Activated CD4-positive, alpha-beta memory T cell treated with anti-CD3 and anti-CD28 coated beads for 36 hours (primary cell): ENCODE measurements at regions not wholly inside any gene's neighbourhood (a gene's known extent, or its start where the extent isn't known, plus 50 kb on each side); places are given as distances from the start of the nearest gene placed in this dataset.

Source experiments
- CTCF ChIA-PET: fragments of 350-600 bp; sonication (Branson Sonifier 250); formaldehyde crosslinking; loops from one replicate; lab custom pipeline; 2021; ENCODE audit warnings: antibody characterized with exemption, inconsistent platforms; lab: Charles Lee
- POLR2A ChIA-PET: fragments of 350-600 bp; sonication (Branson Sonifier 250); formaldehyde crosslinking; loops from one replicate; lab custom pipeline; 2021; ENCODE audit warnings: antibody characterized with exemption; lab: Charles Lee
- DNase-seq: peaks from one replicate; pipeline ENCODE4 v3.0.0-alpha.2; 2020
- H3K27ac Mint-ChIP-seq: one replicate; pipeline ENCODE4 v1.8.0; 2021; ENCODE audit warnings: mixed read lengths
- H3K27me3 Mint-ChIP-seq: one replicate; pipeline ENCODE4 v1.8.0; 2021; ENCODE audit warnings: mixed read lengths
- H3K36me3 Mint-ChIP-seq: one replicate; pipeline ENCODE4 v1.8.0; 2021; ENCODE audit warnings: mixed read lengths
- H3K4me1 Mint-ChIP-seq: one replicate; pipeline ENCODE4 v1.8.0; 2021; ENCODE audit warnings: low read depth, mixed read lengths
- H3K4me3 Mint-ChIP-seq: one replicate; pipeline ENCODE4 v1.8.0; 2021; ENCODE audit warnings: mild to moderate bottlenecking, mixed read lengths
- H3K9me3 Mint-ChIP-seq: one replicate; pipeline ENCODE4 v1.8.0; 2021; ENCODE audit warnings: mixed read lengths
- intact Hi-C: fragments of 100-400 bp; cut with micrococcal nuclease; formaldehyde crosslinking; loops from one replicate; pipeline ENCODE4 v1.15.1; 2023

DNA sequence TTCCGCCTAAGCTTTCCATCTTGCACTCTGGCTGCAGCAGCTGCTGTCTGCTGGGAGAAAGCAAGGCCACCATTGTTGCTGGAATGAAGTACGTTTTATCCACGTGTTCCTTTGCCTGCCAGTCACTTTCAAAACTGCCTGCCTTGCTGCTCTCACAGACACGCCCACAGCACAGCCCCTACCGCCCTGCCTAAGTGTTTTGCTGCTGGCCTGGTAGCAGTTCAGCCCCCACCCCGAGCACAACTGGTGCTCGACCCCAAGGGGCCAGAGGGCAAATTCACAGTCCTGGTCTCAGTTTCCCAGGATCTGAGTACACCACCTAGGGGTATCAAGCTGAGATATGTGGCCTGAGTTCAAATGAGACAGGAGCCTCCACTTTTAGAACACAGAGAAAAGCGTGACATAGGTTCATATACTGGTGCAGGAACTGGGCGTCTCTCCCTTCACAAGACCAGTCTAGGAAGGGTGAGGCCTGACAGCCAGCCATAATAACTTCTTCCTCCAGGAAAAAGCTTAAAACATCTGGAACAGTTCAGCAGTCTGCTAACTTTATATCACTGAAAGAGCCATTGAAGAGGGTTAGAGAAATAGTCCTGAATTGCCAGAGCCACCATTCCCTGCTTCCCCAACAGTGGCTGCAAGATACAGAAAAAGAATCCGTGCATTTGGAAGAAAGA lies 1012.3 kb downstream of the ZPLD1 start:
- intact Hi-C loops = no loop called here
- Mint-ChIP-seq H3K36me3 (no peaks in the 10 kb centered on the region), H3K27me3 (no peaks in the 10 kb centered on the region), H3K4me1 (no peaks in the 10 kb centered on the region), H3K4me3 (no peak overlapping the region), H3K9me3 (no peaks in the 10 kb centered on the region), H3K27ac (no peak overlapping the region)
- ChIA-PET CTCF (no interaction called here), POLR2A (no interaction called here)
- DNase-seq = no peak

DNA sequence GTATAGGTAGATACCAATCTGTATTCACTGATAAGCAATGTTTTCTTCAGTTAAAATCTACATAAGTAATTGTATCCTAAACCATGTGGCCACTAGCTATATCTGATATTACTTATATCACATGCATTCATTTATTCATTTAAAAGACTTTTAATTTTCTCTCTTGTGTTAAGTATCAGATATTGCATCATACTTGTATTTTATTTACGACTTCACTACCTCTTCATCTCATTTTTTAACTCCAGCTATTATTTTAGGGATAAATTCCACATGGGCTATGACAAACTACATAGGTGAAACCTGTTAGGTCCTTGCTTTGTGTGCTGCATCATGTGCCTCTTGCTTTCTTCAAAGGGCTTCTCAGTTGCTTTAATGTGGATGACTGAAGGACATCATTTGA lies 1018.3 kb downstream of the ZPLD1 start:
- no peaks in the 10 kb centered on the region for H3K4me1 Mint-ChIP-seq
- CTCF ChIA-PET = no interaction called here
- H3K4me3 Mint-ChIP-seq = no peak overlapping the region
- DNase-seq = no peak
- POLR2A ChIA-PET = no interaction called here
- H3K27me3 Mint-ChIP-seq = no peaks in the 10 kb centered on the region
- H3K9me3 Mint-ChIP-seq = no peaks in the 10 kb centered on the region
- H3K36me3 Mint-ChIP-seq = no peaks in the 10 kb centered on the region
- intact Hi-C loops = no loop called here
- no peak overlapping the region for H3K27ac Mint-ChIP-seq

DNA sequence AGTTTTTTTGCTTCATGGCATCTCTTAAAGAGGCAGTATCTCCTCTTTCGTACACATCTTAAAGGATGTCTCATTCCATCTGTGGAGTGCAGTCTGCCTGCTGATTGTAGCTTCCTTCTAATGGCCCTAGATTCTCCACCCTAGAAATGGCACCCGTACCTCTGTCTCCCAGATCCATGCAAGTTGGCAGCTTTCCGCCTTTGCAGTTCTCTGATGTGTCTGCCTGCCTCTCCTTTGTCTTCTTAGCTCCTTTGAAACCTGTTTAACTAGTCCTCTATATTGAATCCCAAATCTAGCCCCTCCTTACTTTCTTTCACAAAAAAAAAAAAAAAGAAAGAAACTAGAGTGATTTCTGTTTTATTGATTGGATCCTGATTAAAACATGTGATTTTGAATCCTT lies 1025.0 kb downstream of the ZPLD1 start:
- intact Hi-C loops = no loop called here
- Mint-ChIP-seq H3K27ac (no peak overlapping the region), H3K36me3 (no peaks in the 10 kb centered on the region), H3K4me1 (no peaks in the 10 kb centered on the region), H3K27me3 (no peaks in the 10 kb centered on the region), H3K9me3 (peaks cover 5% of the 10 kb centered on the region), H3K4me3 (no peak overlapping the region)
- ChIA-PET CTCF (no interaction called here), POLR2A (no interaction called here)
- no peak for DNase-seq

DNA sequence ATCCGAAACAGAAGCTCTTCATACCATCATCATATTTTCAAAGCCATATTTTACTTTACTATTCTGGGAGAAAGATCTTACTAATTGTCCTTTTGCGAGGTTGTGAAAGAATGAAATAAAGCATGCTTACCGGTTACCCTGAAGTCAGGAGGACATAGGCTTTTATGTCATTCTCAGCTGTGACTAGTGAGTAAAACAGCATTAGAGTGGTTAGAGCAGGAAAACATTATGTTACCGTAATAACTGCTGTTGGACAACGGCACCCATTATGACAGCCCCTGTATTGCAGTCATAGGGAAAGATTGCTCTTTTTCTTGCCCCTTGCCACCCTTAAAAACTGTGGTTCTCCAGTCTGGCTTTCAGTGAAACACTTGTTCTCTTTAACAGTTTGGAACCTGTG lies 1035.7 kb downstream of the ZPLD1 start:
- ChIA-PET POLR2A (no interaction called here), CTCF (no interaction called here)
- Mint-ChIP-seq H3K27me3 (no peaks in the 10 kb centered on the region), H3K4me3 (no peak overlapping the region), H3K9me3 (no peaks in the 10 kb centered on the region), H3K27ac (no peak overlapping the region), H3K4me1 (no peaks in the 10 kb centered on the region), H3K36me3 (no peaks in the 10 kb centered on the region)
- intact Hi-C loops = no loop called here
- DNase-seq = no peak

DNA sequence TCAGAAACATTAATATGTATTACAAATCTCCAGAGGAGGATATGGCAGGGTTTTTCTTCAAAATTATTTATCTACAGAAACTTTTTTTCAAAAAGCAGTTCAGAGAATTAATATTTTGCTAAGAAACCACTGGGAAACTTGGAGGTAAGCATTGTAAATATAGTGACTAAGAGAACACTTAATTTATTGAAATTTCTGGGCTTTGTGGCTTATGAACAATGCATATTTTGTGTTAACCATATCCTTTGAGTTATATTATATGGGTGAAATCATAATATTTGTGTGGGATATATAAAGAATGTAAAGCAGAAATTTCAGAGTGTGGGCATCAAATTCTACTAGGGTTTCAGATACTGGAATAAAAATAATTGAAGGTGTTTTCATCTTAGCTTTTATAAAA lies 1059.2 kb downstream of the ZPLD1 start:
- H3K4me1 Mint-ChIP-seq = no peaks in the 10 kb centered on the region
- ChIA-PET POLR2A (no interaction called here), CTCF (interaction anchor here (0.6 kb wide), 1 partner anchor 8 kb away, joined by 4 read pairs; no protein-coding TSS in a partner anchor)
- no peak overlapping the region for H3K4me3 Mint-ChIP-seq
- H3K27me3 Mint-ChIP-seq = no peaks in the 10 kb centered on the region
- H3K27ac Mint-ChIP-seq = no peak overlapping the region
- H3K36me3 Mint-ChIP-seq = no peaks in the 10 kb centered on the region
- intact Hi-C loops = no loop called here
- H3K9me3 Mint-ChIP-seq = no peaks in the 10 kb centered on the region
- no peak for DNase-seq

DNA sequence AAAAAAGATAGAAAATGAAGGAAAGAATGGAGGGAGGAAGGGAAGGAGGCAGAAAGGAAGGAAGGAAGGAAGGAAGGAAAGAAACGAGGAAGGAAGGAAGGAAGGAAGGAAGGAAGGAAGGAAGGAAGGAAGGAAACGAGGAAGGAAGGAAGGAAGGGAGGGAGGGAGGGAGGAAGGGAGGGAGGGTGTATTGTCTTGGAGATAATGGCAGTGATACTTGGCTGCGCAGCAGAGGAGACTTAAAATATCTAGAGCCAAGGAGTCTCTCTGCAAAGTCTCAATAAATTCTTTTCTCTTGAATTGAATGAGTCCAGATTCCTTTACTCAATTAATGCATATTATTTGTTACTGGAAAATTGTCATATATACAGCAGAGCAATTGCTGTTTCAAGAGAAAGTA lies 1059.7 kb downstream of the ZPLD1 start:
- H3K4me1 Mint-ChIP-seq = no peaks in the 10 kb centered on the region
- intact Hi-C loops = no loop called here
- ChIA-PET POLR2A (no interaction called here), CTCF (interaction anchor here (0.6 kb wide), 1 partner anchor 9 kb away, joined by 4 read pairs; no protein-coding TSS in a partner anchor)
- H3K9me3 Mint-ChIP-seq = no peaks in the 10 kb centered on the region
- no peaks in the 10 kb centered on the region for H3K27me3 Mint-ChIP-seq
- H3K27ac Mint-ChIP-seq = no peak overlapping the region
- DNase-seq = no peak
- H3K4me3 Mint-ChIP-seq = no peak overlapping the region
- H3K36me3 Mint-ChIP-seq = no peaks in the 10 kb centered on the region

DNA sequence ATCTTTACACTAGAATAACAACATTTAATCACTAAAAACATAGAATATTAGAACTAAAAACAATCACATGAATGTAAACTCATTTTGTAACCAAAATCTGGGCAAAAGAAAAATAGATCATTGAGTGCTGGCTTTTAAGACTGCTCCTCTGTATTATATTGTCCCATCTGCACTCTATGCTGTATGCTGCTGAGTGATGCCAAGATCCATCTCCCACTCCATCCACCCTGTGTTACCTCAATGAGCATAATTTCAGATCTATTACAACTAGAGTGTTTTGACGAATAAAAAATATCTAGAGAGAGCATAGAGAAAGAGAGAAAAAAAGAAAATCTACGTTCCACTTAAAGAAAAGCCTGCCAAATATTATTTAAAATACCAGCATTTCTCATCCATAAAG lies 1060.4 kb downstream of the ZPLD1 start:
- H3K4me1 Mint-ChIP-seq = no peaks in the 10 kb centered on the region
- intact Hi-C loops = no loop called here
- no peak overlapping the region for H3K4me3 Mint-ChIP-seq
- no peaks in the 10 kb centered on the region for H3K36me3 Mint-ChIP-seq
- ChIA-PET CTCF (no interaction called here), POLR2A (no interaction called here)
- DNase-seq = no peak
- H3K27me3 Mint-ChIP-seq = no peaks in the 10 kb centered on the region
- H3K27ac Mint-ChIP-seq = no peak overlapping the region
- H3K9me3 Mint-ChIP-seq = no peaks in the 10 kb centered on the region

DNA sequence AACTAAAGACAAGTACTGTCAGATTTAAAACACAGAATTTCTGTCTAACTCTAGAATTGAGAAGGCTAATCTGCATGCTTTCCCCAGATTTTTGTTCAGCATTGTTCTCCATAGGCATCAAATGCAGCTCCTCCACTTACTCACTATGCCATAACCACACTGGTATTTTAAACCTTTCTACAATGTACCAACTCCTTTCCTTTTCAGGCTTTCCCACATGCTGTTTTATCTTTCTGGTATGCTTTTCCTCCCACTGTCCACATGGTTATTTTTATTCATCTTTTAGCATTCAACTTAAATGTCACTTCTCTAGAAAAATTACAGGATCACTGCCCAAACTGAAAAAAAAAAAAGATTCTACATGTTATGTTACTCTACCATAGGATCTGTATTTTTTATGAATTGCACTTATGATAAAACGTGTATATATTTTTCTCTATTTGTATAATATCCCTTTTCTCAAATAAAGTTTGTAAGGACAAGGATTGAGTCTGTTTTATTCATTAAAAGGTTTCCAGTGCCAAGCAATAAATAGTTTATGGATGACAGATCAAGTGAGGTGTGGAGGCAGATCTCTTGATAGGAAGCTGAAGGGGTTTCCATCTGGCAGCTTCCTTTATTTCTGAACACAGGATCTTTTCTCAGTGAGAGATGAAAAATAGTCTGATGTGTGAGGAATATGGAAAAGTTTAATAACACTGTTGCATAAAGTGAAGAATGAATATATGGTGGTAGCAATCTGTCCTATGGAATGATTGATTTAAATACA lies 1064.5 kb downstream of the ZPLD1 start:
- no peaks in the 10 kb centered on the region for H3K9me3 Mint-ChIP-seq
- intact Hi-C loops = no loop called here
- H3K27ac Mint-ChIP-seq = no peak overlapping the region
- no peaks in the 10 kb centered on the region for H3K4me1 Mint-ChIP-seq
- no peaks in the 10 kb centered on the region for H3K36me3 Mint-ChIP-seq
- CTCF ChIA-PET = no interaction called here
- no peak for DNase-seq
- H3K27me3 Mint-ChIP-seq = no peaks in the 10 kb centered on the region
- no peak overlapping the region for H3K4me3 Mint-ChIP-seq
- POLR2A ChIA-PET = no interaction called here

DNA sequence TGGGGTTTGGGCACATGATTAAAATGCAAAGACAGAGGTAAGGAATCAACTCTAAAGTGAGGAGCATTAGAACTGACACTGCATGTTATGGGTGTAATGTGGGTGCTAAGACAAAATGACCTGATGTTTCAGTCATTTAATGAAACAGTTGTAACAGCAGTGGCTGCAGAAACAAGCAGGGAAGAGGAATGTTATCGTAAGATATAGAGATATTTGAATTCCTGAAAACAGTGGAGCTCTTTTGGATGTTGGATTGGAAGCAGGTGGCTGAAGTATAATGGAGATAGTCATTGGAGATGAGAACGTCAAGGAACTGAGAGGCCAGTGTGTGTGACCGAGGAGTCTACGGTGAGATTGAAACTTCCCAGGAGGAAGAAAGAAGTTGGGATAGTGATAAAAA lies 1065.2 kb downstream of the ZPLD1 start:
- Mint-ChIP-seq H3K27ac (no peak overlapping the region), H3K4me3 (no peak overlapping the region), H3K4me1 (no peaks in the 10 kb centered on the region), H3K36me3 (no peaks in the 10 kb centered on the region), H3K27me3 (no peaks in the 10 kb centered on the region), H3K9me3 (no peaks in the 10 kb centered on the region)
- ChIA-PET POLR2A (no interaction called here), CTCF (no interaction called here)
- DNase-seq = no peak
- intact Hi-C loops = no loop called here

DNA sequence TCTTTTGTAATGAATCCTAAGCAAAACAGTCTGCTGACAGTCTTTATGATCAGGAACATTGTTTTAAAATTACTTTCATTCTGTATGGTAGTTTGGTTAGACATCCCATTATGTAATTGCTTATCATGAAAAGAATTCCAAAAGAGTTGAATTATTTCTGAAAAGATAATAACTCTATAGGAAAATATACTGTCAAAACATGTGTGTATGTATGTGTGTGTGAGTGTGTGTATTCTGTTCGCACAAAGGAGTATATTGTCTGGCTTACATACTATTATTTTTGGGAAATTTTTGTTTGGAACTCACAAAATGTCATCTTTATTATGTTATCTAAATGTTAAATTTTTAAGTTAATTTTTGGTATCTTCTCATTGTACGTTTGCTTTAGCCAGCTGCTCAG lies 1075.9 kb downstream of the ZPLD1 start:
- peaks cover 12% of the 10 kb centered on the region for H3K9me3 Mint-ChIP-seq
- DNase-seq = no peak
- no peaks in the 10 kb centered on the region for H3K36me3 Mint-ChIP-seq
- H3K27me3 Mint-ChIP-seq = no peaks in the 10 kb centered on the region
- H3K4me3 Mint-ChIP-seq = no peak overlapping the region
- ChIA-PET POLR2A (no interaction called here), CTCF (no interaction called here)
- intact Hi-C loops = no loop called here
- no peaks in the 10 kb centered on the region for H3K4me1 Mint-ChIP-seq
- H3K27ac Mint-ChIP-seq = no peak overlapping the region

DNA sequence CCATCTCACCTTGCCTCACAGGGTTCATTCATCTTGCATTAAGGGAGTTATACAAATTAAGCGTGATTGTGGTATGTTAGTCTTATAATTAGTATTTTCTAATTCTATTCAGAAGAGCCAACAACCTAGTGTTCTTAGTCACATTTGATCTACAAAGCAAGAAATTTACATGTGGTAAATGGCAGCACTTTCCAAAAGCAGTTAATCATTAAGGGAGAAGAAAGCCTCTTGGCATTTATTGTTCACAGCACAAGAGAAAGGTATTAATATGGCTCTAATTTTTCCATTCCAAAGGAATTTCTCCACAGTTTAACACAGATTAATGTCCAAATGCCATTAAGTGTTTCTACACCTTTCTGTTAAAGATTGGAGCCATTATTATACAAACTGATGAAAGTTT lies 1077.1 kb downstream of the ZPLD1 start:
- Mint-ChIP-seq H3K36me3 (no peaks in the 10 kb centered on the region), H3K9me3 (peaks cover 7% of the 10 kb centered on the region), H3K4me1 (no peaks in the 10 kb centered on the region), H3K27ac (no peak overlapping the region), H3K4me3 (no peak overlapping the region), H3K27me3 (no peaks in the 10 kb centered on the region)
- ChIA-PET CTCF (no interaction called here), POLR2A (no interaction called here)
- intact Hi-C loops = no loop called here
- DNase-seq = no peak

DNA sequence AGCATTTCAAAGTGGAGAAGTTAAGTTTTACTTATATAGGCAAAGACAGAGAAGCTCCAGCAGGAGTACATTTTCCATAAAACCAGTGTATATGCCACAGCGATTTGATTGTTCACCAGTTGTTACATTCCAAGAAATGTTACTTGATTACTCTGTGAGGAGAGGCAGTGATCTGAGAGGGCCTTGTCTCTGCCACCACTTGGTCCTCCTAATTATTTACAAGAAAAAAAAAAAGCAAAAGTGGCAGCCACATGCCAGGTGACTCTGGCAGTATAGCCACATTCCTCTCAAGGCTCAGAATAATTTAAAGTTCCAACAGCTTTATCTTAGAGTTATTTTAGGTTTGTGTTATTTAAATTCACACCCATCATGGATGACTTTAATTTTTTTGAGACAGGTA lies 1077.8 kb downstream of the ZPLD1 start:
- POLR2A ChIA-PET = no interaction called here
- CTCF ChIA-PET = no interaction called here
- intact Hi-C loops = no loop called here
- Mint-ChIP-seq H3K4me3 (no peak overlapping the region), H3K36me3 (no peaks in the 10 kb centered on the region), H3K9me3 (peaks cover 7% of the 10 kb centered on the region), H3K27me3 (no peaks in the 10 kb centered on the region), H3K27ac (no peak overlapping the region), H3K4me1 (no peaks in the 10 kb centered on the region)
- DNase-seq = no peak

DNA sequence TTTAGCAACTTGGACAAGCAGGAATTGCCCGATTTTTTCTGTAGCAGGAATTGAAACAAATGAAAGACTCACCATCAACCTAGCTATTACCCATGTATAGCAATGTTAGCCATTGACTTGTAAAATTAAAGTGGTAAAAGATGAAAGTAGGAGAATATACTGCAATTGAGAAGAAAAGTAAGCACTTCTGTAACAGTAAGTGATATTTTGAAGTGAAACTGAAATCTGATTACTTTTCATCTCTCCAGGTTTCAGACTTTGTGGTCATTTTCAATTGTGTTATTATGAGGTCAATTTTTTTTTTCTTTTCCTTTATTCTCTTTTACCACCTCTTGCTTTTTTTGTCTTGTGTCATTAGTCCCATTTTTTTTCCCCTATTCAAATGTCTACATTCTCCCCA lies 1078.2 kb downstream of the ZPLD1 start:
- Mint-ChIP-seq H3K4me3 (no peak overlapping the region), H3K9me3 (peaks cover 6% of the 10 kb centered on the region), H3K36me3 (no peaks in the 10 kb centered on the region), H3K4me1 (no peaks in the 10 kb centered on the region), H3K27ac (no peak overlapping the region), H3K27me3 (no peaks in the 10 kb centered on the region)
- no peak for DNase-seq
- ChIA-PET CTCF (no interaction called here), POLR2A (no interaction called here)
- intact Hi-C loops = no loop called here
